GDM1 (cell line): ENCODE measurements at regions not wholly inside any gene's neighbourhood (a gene's known extent, or its start where the extent isn't known, plus 50 kb on each side); places are given as distances from the start of the nearest gene placed in this dataset.

ENCODE experiments used
- DNase-seq: peaks from one replicate; lab custom pipeline; 2025; lab: John Stamatoyannopoulos, UW

DNA sequence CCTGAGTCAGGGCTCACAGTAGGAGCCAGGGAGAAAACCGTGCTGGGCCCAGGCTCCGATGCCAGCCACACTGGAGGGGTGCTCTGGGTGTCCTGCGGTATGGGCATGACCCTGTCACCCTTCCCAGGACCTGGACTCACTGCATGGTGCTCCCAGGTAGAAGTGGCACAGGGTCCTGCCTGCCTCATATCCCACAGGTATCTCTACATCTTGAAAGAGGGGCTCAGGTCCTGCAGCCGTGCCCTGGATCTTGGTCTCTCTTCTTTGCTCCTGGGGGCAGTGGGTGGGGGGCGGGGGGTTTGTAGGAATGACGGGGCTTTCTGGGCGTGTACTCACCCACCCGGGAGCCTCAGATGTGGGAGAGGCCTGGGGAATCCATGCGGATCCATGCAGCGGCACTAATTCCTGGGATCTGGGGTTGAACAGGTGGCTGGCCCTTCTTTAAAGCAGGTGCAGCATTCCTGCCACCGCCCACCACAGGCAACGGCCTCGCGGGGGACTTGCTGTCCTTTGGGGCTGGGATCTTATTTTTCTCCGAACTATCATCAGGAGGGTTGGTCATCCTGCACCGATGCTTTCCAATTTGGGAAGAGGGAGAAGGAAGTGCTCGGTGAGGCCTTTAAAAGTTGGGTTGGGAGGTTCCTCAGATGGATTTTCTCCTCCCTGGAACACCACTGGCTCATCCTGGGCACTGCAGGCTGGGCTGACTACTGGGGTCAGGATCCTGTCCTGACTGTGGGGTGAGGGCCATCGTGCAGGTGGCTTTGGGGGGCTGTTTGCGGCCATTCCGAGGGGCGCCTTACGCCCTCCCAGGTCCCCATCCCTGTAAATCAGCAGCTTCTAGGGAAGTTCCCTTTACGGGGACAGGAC is 886.4 kb downstream of the BRD1 start:
- no peak for DNase-seq

GRCh38 chr22:48940266-48941032 is 887.2 kb downstream of the BRD1 start:
- DNase-seq, result no peak

DNA sequence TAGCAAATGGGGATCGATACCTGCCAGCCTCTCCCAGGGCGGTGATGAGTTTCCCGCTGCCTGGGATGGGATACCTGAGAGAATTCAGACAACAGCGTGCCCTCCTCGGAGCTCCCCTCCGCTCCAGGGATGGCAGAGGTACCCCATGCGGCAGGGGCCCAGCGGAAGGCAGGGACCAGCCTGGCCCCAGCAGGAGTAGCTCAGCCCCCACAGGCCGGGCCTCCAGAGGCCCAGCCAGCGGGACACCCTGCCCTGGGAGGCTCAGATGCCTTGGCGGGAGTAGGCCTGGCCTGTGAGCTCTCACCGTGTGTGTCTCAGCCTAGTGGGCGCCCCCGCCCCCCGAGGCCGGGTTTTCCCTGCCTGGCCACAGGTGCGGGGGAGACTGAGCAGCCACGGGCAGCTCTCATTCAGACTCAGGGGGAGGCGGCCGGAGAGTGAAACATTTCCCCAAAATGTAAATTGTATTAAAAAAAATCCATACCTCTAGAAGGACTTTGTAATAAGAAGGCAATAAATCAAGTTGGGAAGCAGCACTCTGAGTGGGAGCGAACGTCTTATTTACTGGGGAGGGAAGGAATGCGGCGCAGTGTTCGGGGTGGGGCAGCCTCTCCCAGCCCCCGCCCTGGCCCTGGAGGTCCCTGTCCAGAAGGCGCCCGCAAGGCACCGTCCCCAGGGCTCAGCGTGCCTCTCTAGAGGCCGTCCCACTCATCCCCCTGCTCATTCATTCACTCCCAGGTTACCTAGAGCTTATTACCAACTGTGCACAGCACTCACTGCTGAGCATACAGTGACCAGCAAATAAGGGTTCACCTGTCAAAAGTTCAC is 888.0 kb downstream of the BRD1 start:
- no peak for DNase-seq

DNA sequence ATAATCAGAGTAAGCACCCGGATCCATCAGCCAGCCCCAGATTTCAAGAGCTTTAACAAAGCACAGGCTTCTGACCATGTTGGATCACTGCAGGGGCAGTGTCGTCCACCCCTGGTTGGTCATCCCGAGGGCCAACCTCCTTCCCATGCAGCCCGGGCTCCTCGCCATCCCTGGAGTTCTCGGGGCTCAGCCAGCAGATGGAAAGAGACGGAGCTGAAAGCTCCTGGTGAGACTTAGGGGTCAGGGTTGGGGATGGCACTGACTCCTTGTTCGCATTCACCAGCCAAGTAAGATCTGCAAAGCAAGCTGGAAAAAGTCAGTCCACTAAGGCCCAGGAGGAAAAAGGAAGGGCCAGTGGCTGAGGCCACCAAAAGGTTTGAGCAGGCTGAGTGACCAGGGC is 888.9 kb downstream of the BRD1 start:
- DNase-seq, result no peak

DNA sequence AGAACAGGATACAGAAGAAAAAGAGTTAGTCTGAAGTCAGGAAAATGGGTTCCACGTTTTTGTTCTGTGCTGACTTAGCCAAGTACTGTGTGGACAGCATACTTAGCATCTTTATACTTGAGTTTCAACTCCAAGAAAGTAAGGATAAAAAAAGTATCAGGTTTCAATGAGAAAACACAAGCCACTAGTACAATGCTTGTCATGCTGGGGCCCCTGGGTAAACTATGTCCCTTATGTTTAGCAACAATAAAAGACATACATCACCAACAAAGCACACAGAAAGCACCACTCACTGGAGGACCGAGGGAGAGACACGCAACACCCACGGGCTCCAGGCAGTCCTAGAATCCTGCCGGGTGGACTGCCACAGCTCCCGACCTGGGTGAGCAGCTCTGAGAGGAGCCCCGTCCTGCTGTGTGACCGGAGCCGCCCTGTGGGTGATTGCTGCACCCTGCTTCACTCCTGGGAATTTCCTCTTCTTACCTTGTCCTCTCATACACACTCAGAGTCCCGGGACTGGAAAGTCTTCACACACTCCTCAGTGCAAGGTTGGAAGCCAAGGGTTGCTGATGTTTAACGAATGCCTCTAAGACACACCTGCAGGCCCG is 890.5 kb downstream of the BRD1 start:
- no peak for DNase-seq

GRCh38 chr22:48936391-48936790 is 891.3 kb downstream of the BRD1 start:
- DNase-seq, result no peak

DNA sequence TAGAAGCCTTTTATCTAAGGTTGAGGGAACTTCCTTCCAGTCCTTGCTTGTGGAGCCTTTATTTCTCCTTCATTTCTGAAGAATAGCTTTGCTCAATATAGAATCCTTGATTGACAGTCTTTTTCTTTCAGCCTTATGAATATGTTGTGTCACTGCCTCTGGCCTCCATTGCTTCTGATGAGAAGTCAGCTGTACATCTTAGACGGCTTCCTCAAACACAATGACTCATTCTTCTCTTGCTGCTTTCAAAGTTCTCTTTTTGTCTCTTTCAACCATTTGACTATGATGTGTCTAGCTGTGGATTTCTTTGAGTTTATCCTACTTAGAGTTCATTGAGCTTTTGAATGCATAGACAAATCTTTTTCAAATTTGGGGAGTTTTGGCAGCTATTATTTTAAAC is 893.2 kb downstream of the BRD1 start:
- DNase-seq, result no peak

DNA sequence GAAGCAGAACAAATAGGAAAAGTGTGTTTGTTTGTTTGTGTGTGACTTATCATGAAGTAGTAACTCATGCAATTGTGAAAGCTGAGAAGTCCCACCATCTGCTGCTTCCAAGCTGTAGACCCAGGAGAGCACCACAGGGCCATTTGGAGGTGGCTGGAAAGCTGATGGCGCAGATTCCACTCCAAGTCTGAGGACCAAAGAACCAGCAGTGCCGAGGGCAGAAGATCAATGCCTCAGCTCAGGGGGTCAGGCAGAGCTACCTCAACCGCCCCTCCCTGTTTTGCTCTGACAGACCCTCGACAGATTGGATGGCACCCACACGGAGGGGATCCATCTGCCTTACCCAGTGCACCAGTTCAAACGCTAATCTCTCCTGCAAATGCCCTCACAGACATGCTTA is 896.2 kb downstream of the BRD1 start:
- DNase-seq, result no peak

DNA sequence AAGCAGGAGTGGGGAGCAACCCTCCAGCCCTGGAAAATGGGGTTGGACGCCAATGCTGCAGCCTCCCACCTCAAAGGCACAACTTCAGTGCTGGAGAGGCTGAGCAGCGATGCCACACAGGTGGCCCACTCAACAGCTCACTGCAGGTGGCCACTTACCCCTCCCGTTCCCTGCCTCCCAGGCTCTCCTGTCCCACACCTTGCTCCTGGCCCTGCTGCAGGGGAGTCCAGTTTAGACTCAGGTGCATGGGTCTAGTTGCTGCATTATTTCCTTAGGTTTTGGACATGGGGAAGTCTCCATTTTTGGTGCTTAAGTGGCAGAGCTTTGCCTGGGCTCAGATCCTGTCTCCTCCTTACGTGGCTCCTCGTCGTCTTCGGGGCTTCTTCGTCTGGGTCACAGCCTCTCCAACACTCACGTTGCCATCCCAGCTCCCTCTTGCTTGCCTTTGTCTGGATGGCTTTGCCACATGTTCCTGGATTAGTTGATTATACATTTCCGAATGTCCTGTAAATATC is 898.3 kb downstream of the BRD1 start:
- no peak for DNase-seq

DNA sequence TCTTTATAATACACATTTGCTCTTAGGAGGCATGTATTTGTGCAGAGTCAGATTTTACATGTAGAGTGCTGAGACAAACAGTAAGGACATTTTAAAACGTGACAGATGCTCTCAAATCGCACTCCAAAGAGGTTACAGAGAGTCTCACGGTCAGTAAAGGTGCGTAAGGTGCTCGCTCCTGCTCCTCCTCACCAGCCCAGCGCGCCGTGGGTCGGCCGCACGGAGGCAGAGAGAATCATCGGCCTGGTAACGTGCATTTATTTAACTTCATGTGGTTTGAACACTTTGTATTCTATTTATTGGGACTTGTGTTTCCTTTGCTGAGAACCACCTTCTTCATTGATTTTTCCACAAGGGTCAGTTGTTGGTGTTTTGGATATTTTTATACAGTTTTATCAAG is 900.1 kb downstream of the BRD1 start:
- DNase-seq, result no peak

GRCh38 chr22:48926643-48927042 is 901.0 kb downstream of the BRD1 start:
- DNase-seq, result no peak

GRCh38 chr22:48926136-48926535 is 901.5 kb downstream of the BRD1 start:
- DNase-seq, result no peak

DNA sequence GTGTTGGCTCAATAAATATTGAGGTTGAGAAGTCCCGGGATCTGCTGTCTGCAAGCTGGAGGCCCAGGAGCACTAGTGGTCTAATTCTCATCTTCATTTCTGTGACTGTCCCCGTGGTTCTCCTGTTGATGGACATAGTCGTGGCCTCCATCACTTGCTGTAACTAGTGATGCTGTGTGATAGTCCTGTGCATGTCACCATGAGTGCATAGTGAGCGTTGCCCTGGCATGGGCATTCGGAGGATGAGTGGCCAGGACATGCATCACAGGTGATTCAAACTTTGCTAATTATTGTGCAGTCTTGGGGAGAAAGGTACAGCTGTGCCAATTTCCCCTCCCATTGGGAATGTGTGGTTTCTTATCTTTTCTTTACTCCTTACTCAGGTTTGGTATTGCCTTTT is 902.2 kb downstream of the BRD1 start:
- no peak for DNase-seq

DNA sequence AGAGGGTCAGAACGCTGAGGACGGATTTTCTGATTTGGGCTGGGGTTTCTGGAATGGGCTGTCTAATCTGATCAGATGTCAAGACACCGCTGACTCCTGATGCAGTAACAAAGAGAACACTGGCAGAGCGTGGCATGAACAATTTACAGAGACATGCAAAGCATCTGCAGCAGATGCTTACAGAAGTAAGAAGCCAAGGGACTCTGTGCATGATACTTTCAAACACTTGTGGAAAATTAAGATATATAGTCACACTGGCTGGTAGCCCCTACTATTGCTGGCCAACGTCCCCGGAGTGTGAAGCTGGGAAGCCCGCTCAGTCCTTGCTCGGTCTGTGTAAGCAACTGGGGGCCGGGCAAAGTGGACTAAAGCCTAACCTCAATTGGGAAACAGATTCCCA is 903.7 kb downstream of the BRD1 start:
- DNase-seq, result no peak

DNA sequence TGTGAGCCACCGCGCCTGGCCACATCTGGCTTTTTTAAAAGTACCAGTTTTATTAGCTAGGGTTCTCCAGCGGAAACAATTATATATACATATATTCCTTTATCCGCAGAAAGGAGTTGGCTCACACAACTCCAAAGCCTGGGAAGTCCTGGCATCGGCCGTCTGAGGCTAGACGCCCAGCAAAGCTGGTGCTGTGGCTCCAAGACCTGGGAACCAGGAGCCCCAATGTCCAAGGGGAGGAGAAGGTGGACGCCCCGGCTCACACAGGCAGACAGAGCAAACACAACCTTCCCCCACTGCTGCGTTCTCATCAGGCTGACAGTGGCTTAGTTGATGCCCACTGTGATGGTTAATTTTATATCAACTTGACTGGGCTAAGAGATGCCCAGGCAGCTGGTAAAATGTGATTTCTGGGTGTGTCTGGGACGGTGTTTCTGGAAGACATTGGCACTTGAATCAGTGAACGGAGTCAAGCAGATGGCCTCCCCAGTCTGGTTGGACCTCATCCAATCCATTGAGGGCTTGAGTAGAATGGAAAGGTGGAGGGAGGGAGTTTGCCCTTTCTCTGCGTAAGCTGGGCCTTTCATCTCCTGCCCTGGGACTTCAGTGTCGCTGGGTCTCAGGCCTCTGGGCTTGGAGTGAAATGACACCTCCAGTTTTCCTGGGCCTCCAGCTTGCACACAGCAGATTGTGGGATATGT is 904.4 kb downstream of the BRD1 start:
- DNase-seq, result no peak

DNA sequence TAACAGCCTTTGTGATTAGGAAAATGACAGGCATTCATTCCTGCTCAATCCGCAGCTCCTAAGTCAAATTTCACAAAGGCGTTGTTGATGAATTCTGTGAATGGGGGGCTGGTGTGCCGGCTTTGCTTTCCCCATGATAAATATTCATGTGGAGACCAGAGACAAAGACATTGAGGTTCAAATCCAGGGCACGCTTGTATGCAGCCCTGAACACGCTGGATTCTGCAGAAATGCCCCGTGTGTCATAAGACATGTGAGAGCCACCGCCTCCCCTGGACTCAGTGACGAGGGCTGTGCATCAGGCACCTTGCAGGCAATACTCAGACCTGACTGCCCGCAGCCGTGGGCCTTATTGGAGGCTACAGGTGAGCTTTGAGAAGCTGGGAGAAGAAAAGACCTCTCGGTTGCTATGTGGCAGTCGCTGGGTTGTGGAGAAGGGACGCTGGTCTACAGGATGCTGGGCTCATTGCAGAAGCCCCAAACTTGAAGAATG is 906.2 kb downstream of the BRD1 start:
- no peak for DNase-seq

DNA sequence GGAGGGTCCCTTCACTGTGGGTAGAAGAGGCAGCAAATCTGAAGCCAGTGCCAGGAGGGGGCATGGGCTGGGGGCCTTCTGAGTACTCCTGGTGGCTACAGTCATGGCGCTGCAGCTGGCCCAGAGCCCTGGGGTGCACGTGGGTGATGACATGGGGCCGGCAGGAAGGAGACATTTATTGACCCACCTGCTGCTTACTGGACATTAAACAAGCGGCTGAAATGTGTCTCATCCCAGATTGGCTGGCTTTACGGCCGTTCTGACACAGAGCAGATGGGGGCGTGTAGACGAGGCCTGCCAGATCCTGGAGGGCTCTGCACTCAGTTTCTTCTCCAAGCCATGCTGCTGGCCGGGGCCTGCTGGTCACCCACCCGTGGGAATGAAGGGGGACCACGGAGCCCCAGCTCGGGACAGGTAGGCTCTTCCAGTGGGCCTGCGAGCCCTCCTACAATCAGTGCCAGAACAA is 906.9 kb downstream of the BRD1 start:
- no peak for DNase-seq

DNA sequence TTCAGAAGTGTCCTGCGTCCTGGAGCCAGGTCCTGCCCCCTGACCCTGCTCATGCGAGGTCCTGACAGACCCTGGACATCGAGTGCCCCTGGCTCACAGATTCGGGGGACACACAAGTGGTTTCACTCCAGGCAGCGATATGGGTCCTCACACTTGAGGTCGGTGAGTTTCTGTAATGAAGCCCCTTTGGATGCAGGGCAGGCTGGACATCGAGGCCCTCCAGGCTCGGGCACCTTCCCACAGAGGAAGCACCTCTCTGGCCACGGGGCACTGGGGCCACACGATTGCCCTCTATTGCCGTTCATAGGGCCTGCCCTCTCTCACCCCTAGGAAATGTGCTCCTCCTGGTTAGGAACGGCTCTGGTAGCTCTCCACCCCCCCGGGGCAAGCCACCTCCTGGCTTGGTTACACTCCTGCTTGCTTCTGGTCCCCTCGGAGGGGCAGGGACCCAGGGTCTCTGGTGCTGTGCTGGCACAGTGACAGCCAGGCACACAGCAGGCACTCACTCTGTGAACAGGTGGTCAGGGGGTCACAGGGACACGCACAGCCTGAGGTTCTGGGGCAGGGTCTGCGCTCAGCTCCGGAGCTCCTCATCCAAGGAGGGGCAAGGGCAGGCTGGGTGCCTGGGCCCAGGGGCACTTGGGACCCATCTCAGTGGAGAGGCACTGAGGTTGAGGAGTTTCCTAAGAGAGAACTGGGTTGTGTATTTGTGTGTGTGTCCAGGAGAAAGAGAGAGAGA is 907.7 kb downstream of the BRD1 start:
- DNase-seq, result no peak

GRCh38 chr22:48919187-48919590 is 908.5 kb downstream of the BRD1 start:
- DNase-seq, result no peak

DNA sequence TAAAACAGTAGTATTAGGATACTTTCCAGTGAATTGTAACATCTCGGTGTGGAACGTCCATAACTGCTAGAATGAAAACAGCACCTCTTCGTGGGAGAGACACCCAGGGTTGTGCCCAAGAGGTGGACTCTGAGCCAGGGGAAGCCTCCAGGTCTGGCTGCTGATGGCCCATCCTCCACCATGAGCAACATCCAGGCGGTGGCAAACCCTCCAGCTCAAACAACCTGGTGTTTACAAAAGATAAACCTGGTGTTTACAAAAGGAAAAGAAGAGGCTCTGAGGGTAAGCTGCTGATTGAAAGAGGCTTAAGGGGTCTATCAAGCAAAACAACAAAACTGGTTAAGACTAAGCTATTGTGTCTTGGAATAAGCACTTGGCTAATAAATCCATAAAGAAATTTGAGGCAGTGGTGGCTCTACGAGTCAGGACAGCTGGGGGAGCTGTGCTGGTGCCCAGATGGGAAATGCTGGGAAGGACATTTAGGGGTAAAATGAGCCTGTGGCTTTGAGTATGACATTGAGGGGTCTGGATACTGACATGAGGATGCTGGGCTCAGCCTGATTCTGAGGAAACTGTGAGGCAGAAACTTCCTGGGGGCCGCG is 909.0 kb downstream of the BRD1 start:
- DNase-seq, result no peak
